ENCODE measurements at regions not wholly inside any gene's neighbourhood (a gene's known extent, or its start where the extent isn't known, plus 50 kb on each side); places are given as distances from the start of the nearest gene placed in this dataset.

DNA sequence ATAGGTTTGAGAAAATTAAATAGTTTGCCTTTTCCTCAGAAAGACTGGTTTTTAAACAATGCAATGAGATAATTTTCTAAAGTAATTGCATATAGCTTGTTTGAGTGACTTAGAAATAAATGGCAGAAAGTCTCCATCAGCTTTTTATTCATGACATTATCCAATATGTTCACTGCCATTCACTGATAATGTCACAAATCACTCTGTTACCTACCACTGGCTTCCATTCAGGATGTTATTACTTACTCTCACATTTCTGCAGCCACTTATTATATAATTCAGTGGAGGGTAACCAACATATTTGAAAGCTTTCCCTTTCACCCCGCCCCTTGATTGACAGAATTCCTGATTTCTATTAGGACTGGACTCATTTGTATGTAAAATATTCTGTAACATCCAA is 1583.5 kb downstream of the PCDH18 start:
- TF ChIP-seq, protein P1, sequence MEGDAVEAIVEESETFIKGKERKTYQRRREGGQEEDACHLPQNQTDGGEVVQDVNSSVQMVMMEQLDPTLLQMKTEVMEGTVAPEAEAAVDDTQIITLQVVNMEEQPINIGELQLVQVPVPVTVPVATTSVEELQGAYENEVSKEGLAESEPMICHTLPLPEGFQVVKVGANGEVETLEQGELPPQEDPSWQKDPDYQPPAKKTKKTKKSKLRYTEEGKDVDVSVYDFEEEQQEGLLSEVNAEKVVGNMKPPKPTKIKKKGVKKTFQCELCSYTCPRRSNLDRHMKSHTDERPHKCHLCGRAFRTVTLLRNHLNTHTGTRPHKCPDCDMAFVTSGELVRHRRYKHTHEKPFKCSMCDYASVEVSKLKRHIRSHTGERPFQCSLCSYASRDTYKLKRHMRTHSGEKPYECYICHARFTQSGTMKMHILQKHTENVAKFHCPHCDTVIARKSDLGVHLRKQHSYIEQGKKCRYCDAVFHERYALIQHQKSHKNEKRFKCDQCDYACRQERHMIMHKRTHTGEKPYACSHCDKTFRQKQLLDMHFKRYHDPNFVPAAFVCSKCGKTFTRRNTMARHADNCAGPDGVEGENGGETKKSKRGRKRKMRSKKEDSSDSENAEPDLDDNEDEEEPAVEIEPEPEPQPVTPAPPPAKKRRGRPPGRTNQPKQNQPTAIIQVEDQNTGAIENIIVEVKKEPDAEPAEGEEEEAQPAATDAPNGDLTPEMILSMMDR (IDR thresholded peaks at IDR 0.05 in 2 of 3, conservative IDR thresholded peaks at IDR 0.05 in 1 of 3; ENCODE audit: control insufficient read depth in 2 of 3, extremely low read depth in 1 of 3, insufficient read depth in 1 of 3, low read depth in 3 of 3, low read length in 3 of 3): no peak
- TF ChIP-seq, protein P2, sequence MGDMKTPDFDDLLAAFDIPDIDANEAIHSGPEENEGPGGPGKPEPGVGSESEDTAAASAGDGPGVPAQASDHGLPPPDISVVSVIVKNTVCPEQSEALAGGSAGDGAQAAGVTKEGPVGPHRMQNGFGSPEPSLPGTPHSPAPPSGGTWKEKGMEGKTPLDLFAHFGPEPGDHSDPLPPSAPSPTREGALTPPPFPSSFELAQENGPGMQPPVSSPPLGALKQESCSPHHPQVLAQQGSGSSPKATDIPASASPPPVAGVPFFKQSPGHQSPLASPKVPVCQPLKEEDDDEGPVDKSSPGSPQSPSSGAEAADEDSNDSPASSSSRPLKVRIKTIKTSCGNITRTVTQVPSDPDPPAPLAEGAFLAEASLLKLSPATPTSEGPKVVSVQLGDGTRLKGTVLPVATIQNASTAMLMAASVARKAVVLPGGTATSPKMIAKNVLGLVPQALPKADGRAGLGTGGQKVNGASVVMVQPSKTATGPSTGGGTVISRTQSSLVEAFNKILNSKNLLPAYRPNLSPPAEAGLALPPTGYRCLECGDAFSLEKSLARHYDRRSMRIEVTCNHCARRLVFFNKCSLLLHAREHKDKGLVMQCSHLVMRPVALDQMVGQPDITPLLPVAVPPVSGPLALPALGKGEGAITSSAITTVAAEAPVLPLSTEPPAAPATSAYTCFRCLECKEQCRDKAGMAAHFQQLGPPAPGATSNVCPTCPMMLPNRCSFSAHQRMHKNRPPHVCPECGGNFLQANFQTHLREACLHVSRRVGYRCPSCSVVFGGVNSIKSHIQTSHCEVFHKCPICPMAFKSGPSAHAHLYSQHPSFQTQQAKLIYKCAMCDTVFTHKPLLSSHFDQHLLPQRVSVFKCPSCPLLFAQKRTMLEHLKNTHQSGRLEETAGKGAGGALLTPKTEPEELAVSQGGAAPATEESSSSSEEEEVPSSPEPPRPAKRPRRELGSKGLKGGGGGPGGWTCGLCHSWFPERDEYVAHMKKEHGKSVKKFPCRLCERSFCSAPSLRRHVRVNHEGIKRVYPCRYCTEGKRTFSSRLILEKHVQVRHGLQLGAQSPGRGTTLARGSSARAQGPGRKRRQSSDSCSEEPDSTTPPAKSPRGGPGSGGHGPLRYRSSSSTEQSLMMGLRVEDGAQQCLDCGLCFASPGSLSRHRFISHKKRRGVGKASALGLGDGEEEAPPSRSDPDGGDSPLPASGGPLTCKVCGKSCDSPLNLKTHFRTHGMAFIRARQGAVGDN (IDR thresholded peaks at IDR 0.05): no peak
- no peak for TF ChIP-seq YBX1 (IDR thresholded peaks at IDR 0.05)
- no peak for TF ChIP-seq MEF2A (IDR thresholded peaks at IDR 0.05; ENCODE audit: insufficient read depth, low read depth, low read length)
- no peak for TF ChIP-seq HDGF (IDR thresholded peaks at IDR 0.05)
- no peak for TF ChIP-seq RAD21 (IDR thresholded peaks at IDR 0.05; ENCODE audit: insufficient read depth, low read depth, low read length)
- TF ChIP-seq ATF7 (IDR thresholded peaks at IDR 0.05; ENCODE audit: low read depth): no peak
- TF ChIP-seq, protein P3, sequence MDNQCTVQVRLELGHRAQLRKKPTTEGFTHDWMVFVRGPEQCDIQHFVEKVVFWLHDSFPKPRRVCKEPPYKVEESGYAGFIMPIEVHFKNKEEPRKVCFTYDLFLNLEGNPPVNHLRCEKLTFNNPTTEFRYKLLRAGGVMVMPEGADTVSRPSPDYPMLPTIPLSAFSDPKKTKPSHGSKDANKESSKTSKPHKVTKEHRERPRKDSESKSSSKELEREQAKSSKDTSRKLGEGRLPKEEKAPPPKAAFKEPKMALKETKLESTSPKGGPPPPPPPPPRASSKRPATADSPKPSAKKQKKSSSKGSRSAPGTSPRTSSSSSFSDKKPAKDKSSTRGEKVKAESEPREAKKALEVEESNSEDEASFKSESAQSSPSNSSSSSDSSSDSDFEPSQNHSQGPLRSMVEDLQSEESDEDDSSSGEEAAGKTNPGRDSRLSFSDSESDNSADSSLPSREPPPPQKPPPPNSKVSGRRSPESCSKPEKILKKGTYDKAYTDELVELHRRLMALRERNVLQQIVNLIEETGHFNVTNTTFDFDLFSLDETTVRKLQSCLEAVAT (IDR thresholded peaks at IDR 0.05): no peak
- TF ChIP-seq BRCA1 (IDR thresholded peaks at IDR 0.05; ENCODE audit: low read depth, low read length): no peak
- no peak for TF ChIP-seq HDAC6 (IDR thresholded peaks at IDR 0.05; ENCODE audit: unreplicated experiment)
